GM10266 (cell line): ENCODE measurements at regions not wholly inside any gene's neighbourhood (a gene's known extent, or its start where the extent isn't known, plus 50 kb on each side); places are given as distances from the start of the nearest gene placed in this dataset.

Experiments
- DNase-seq: peaks from one replicate; pipeline ENCODE4 v3.0.0; 2012; ENCODE audit errors: extremely low spot score
- TF ChIP-seq, protein P1 (sequence below): IDR thresholded peaks from 2 replicates; pipeline ENCODE4 v1.5.1; 2012; ENCODE audit warnings: mild to moderate bottlenecking, low read depth; ENCODE audit not compliant: control insufficient read depth, insufficient read depth; ENCODE audit errors: missing control alignments

GRCh38 chr1:57819893-57820292 lies 396.0 kb upstream of the DAB1 start:
- DNase-seq = no peak
- TF ChIP-seq, protein P1, sequence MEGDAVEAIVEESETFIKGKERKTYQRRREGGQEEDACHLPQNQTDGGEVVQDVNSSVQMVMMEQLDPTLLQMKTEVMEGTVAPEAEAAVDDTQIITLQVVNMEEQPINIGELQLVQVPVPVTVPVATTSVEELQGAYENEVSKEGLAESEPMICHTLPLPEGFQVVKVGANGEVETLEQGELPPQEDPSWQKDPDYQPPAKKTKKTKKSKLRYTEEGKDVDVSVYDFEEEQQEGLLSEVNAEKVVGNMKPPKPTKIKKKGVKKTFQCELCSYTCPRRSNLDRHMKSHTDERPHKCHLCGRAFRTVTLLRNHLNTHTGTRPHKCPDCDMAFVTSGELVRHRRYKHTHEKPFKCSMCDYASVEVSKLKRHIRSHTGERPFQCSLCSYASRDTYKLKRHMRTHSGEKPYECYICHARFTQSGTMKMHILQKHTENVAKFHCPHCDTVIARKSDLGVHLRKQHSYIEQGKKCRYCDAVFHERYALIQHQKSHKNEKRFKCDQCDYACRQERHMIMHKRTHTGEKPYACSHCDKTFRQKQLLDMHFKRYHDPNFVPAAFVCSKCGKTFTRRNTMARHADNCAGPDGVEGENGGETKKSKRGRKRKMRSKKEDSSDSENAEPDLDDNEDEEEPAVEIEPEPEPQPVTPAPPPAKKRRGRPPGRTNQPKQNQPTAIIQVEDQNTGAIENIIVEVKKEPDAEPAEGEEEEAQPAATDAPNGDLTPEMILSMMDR = no peak

DNA sequence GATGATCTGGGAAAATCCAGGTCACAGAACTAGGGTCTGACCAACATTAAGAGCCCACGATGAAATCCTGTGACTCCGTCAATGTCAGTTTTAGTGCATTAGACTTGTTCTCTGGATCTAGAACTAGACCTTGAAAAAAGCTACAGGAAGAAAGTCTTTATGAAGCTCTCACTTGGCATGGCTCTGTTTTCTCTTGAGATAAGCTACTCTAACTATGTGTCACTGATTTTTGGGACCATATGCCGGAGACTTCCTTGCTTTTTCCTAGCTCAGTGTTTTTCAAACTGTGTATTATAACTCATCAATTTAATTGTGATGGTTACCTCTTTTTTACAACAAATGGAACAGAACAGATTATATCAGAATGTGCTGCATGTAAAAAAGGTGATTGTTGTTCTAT lies 379.7 kb upstream of the DAB1 start:
- TF ChIP-seq, protein P1 = no peak

DNA sequence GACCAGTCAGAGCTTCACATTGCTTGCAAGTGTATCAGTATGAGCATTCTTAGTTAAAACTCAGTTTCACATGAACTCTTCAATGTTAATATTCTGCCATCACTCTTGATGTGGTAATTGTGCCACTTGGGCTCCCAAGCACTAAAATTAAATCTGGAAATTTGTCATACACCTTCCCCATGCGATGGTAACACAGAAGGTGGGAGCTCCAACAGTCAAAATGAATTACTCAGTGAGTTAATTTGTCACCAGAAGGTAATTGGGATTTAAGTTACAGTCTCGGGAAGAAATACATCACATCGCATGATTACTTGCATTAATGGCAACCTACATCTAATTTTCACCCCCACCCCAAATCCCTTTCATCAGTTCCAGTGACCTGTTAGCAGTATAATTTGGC lies 376.5 kb upstream of the DAB1 start:
- TF ChIP-seq, protein P1 = no peak
- DNase-seq = no peak

More for the DNA sequence above, 379.7 kb upstream of the DAB1 start:
- no peak for DNase-seq

DNA sequence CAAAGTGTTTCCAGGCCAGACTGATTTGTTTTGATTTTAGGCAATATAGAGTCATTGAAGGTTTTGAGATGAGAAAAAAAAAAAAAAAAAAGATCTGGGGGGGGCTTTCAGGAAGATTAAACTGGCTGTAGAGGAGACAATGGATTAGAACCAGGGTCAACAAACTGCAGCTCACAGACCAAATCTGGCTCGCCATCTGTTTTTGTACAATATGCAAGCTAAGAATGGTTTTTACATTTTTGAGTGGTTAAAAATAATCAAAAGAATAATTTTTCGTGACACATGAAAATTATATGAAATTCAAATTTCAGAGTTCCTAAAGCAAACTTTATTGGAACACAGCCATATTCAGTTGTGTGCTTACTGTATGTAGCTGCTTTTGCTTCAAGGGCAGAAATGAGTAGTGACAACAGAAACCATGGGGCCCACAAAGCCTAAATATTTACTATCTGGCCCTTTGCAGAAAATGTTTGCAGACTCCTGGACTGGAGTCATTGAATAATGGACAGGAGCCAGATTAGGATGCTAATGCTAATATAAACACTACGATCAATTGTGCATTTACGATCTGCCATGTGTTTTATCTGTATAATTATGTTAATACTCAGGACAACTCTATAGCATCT lies 375.7 kb upstream of the DAB1 start:
- DNase-seq = no peak

DNA sequence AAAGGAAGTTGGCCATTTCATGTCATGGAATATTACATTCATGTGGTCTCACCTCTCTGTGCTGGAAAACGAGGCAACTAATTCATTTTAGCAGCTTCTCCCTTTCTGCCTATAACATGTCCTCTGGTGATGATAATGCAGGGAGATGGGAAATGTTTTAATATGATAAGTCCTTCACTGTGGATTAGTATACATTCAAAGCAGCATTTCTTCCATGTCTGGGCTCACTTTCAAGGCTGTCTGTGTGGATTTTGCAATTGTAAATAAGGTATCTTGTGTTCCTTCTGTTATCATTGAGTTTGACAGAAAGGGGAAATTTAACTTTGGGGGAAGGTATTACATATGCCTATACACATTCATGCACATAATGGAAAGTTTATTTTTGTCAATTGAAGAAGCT lies 374.7 kb upstream of the DAB1 start:
- TF ChIP-seq, protein P1 = no peak

More for the DNA sequence above, 375.7 kb upstream of the DAB1 start:
- TF ChIP-seq, protein P1 = no peak

GRCh38 chr1:57797084-57797483 lies 373.2 kb upstream of the DAB1 start:
- DNase-seq = no peak
- TF ChIP-seq, protein P1 = no peak

More for the DNA sequence above, 374.7 kb upstream of the DAB1 start:
- no peak for DNase-seq

GRCh38 chr1:57796616-57797015 lies 372.8 kb upstream of the DAB1 start:
- no peak for DNase-seq
- TF ChIP-seq, protein P1 = no peak
